OCI-LY3 (cell line): ENCODE measurements at regions not wholly inside any gene's neighbourhood (a gene's known extent, or its start where the extent isn't known, plus 50 kb on each side); places are given as distances from the start of the nearest gene placed in this dataset.

ENCODE experiments used
- H2AFZ ChIP-seq: fragments of 200-600, 300-600 bp; shearing (Covaris generic); 2 replicates; pipeline ENCODE4 v1.6.0; 2014; ENCODE audit warnings: antibody characterized with exemption, low read depth, low read length
- H3K27ac ChIP-seq: fragments of 200-600, 300-600 bp; sonication (generic); 2 replicates; pipeline ENCODE4 v1.5.1; 2014; ENCODE audit warnings: mild to moderate bottlenecking, low read length, moderate library complexity, mixed read lengths
- H3K27me3 ChIP-seq: fragments of 200-600, 300-600 bp; sonication (generic); 2 replicates; pipeline ENCODE4 v1.6.1; 2014; ENCODE audit warnings: low read depth, low read length, mixed read lengths
- H3K36me3 ChIP-seq: fragments of 200-600, 300-600 bp; sonication (generic); replicated peaks from 2 replicates; pipeline ENCODE3; 2014; ENCODE audit warnings: low read depth, low read length, mixed read lengths
- H3K4me1 ChIP-seq: fragments of 300-600, 200-600 bp; sonication (generic); 2 replicates; pipeline ENCODE4 v1.6.1; 2014; ENCODE audit warnings: low read length, mixed read lengths
- H3K4me2 ChIP-seq: fragments of 200-600, 300-600 bp; sonication (generic); 2 replicates; pipeline ENCODE4 v1.6.1; 2014; ENCODE audit warnings: low read length, mixed read lengths
- H3K4me3 ChIP-seq: fragments of 300-600, 200-600 bp; sonication (generic); 2 replicates; pipeline ENCODE4 v1.5.1; 2014; ENCODE audit warnings: antibody characterized with exemption, mild to moderate bottlenecking, low read length, moderate library complexity
- H3K79me2 ChIP-seq: fragments of 300-600, 200-600 bp; shearing (Covaris generic); 2 replicates; pipeline ENCODE4 v1.6.1; 2014; ENCODE audit warnings: mild to moderate bottlenecking, low read length, mixed read lengths
- H3K9ac ChIP-seq: fragments of 300-600, 200-600 bp; shearing (Covaris generic); 2 replicates; pipeline ENCODE4 v1.6.0; 2014; ENCODE audit warnings: mild to moderate bottlenecking, low read length, moderate library complexity
- H3K9me3 ChIP-seq: fragments of 200-600, 300-600 bp; shearing (Covaris generic); 2 replicates; pipeline ENCODE4 v1.6.1; 2014; ENCODE audit warnings: low read length, mixed read lengths; ENCODE audit not compliant: insufficient read depth
- H4K20me1 ChIP-seq: fragments of 200-600, 300-600 bp; sonication (generic); 2 replicates; pipeline ENCODE4 v1.6.1; 2016; ENCODE audit warnings: low read length, mixed read lengths; ENCODE audit not compliant: insufficient read depth
- CTCF ChIP-seq: fragments of 200-600, 300-600 bp; sonication (generic); IDR thresholded peaks from 2 replicates; pipeline ENCODE4 v1.5.1; 2014; ENCODE audit warnings: antibody characterized with exemption, low read length, low read depth
- EZH2phosphoT487 ChIP-seq: fragments of 200-600 bp; shearing (Covaris generic); IDR thresholded peaks from 2 replicates; pipeline ENCODE4 v1.6.1; 2018; ENCODE audit warnings: antibody characterized with exemption, mixed run types, low read depth

GRCh38 chr14:40004871-40005500, 572.8 kb upstream of the FBXO33 start:
- no peak overlapping the region for H3K4me2 ChIP-seq
- TF ChIP-seq CTCF, result no peak
- H2AFZ ChIP-seq, result no peak overlapping the region
- no peaks in the 10 kb centered on the region for H3K79me2 ChIP-seq
- H3K36me3 ChIP-seq, result no peaks in the 10 kb centered on the region
- no peaks in the 10 kb centered on the region for H3K27me3 ChIP-seq
- H3K9me3 ChIP-seq, result no peaks in the 10 kb centered on the region
- no peak overlapping the region for H3K9ac ChIP-seq
- H4K20me1 ChIP-seq, result no peaks in the 10 kb centered on the region
- no peaks in the 10 kb centered on the region for H3K4me1 ChIP-seq
- H3K27ac ChIP-seq, result no peak overlapping the region
- H3K4me3 ChIP-seq, result no peak overlapping the region

- no peak overlapping the region for H3K27ac ChIP-seq
- H3K4me3 ChIP-seq, result no peak overlapping the region
- H3K36me3 ChIP-seq, result no peaks in the 10 kb centered on the region
- no peak overlapping the region for H3K9ac ChIP-seq
- H3K9me3 ChIP-seq, result no peaks in the 10 kb centered on the region
- H2AFZ ChIP-seq, result peak overlapping the region; percentile 57; the same call in 1 of the 2 replicates
- TF ChIP-seq EZH2phosphoT487 (no peak), CTCF (no peak)
- H3K27me3 ChIP-seq, result no peaks in the 10 kb centered on the region
- no peaks in the 10 kb centered on the region for H4K20me1 ChIP-seq
- H3K79me2 ChIP-seq, result no peaks in the 10 kb centered on the region
- no peaks in the 10 kb centered on the region for H3K4me1 ChIP-seq
- no peak overlapping the region for H3K4me2 ChIP-seq
Measured at GRCh38 chr14:40003773-40004172, 571.5 kb upstream of the FBXO33 start.

GRCh38 chr14:39998854-39999253, 566.6 kb upstream of the FBXO33 start:
- Histone ChIP-seq H3K27me3 (no peaks in the 10 kb centered on the region), H3K79me2 (no peaks in the 10 kb centered on the region), H3K9ac (no peak overlapping the region), H4K20me1 (no peaks in the 10 kb centered on the region), H3K9me3 (no peaks in the 10 kb centered on the region), H3K4me3 (no peak overlapping the region), H3K36me3 (no peaks in the 10 kb centered on the region), H3K27ac (no peak overlapping the region), H3K4me2 (no peak overlapping the region), H3K4me1 (no peaks in the 10 kb centered on the region), H2AFZ (no peak overlapping the region)
- TF ChIP-seq EZH2phosphoT487 (no peak), CTCF (no peak)

- no peaks in the 10 kb centered on the region for H3K36me3 ChIP-seq
- H3K79me2 ChIP-seq, result no peaks in the 10 kb centered on the region
- H3K4me1 ChIP-seq, result no peaks in the 10 kb centered on the region
- H3K4me3 ChIP-seq, result no peak overlapping the region
- no peak overlapping the region for H3K9ac ChIP-seq
- no peak overlapping the region for H3K27ac ChIP-seq
- H3K27me3 ChIP-seq, result no peaks in the 10 kb centered on the region
- H4K20me1 ChIP-seq, result no peaks in the 10 kb centered on the region
- TF ChIP-seq EZH2phosphoT487 (no peak), CTCF (no peak)
- H3K9me3 ChIP-seq, result no peaks in the 10 kb centered on the region
- no peak overlapping the region for H3K4me2 ChIP-seq
- H2AFZ ChIP-seq, result no peak overlapping the region
Measured at GRCh38 chr14:39998114-39998513, 565.9 kb upstream of the FBXO33 start.
